Keratinocyte (primary cell): ENCODE measurements at regions not wholly inside any gene's neighbourhood (a gene's known extent, or its start where the extent isn't known, plus 50 kb on each side); places are given as distances from the start of the nearest gene placed in this dataset.

ENCODE experiments used
- DNase-seq: peaks from one replicate; pipeline ENCODE4 v3.0.0-alpha.2; 2011; ENCODE audit warnings: low read depth, missing footprints, low spot score
- FAIRE-seq: peaks from 2 replicates; lab custom pipeline; 2011; peaks lifted over from hg19 to GRCh38; lab: Jason Lieb, UNC
- H2AFZ ChIP-seq: 2 replicates; pipeline ENCODE4 v1.6.0; 2012; ENCODE audit warnings: low read length, control low read depth, inconsistent platforms; ENCODE audit not compliant: control insufficient read depth
- H3K27ac ChIP-seq: 2 replicates; pipeline ENCODE4 v1.5.1; 2011; ENCODE audit warnings: low read length; ENCODE audit not compliant: control insufficient read depth, insufficient read depth
- H3K27me3 ChIP-seq: 3 replicates; pipeline ENCODE4 v1.6.0; 2011; ENCODE audit warnings: low read length; ENCODE audit not compliant: control insufficient read depth, insufficient read depth; ENCODE audit errors: extremely low read depth
- H3K36me3 ChIP-seq, 2 experiments: 2 replicates in 1 of 2; 3 replicates in 1 of 2; pipeline ENCODE4 v1.5.1; 2011; ENCODE audit warnings: low read length in 2 of 2, mild to moderate bottlenecking in 1 of 2; ENCODE audit not compliant: control insufficient read depth in 2 of 2, insufficient read depth in 2 of 2; ENCODE audit errors: extremely low read depth in 1 of 2
- H3K4me1 ChIP-seq: 3 replicates; pipeline ENCODE4 v1.5.1; 2011; ENCODE audit warnings: low read length; ENCODE audit not compliant: control insufficient read depth, insufficient read depth; ENCODE audit errors: extremely low read depth
- H3K4me2 ChIP-seq: 3 replicates; pipeline ENCODE4 v1.6.0; 2011; ENCODE audit warnings: low read depth, low read length; ENCODE audit not compliant: control insufficient read depth, insufficient read depth; ENCODE audit errors: extremely low read depth
- H3K4me3 ChIP-seq, 3 experiments: fragments of 200-600 bp in 1 of 3; sonication (generic) in 1 of 3; 2 replicates in 2 of 3; 3 replicates in 1 of 3; pipeline ENCODE4 v1.5.1; 2011 to 2016; ENCODE audit warnings: low read length in 3 of 3, mild to moderate bottlenecking in 3 of 3, control low read depth in 2 of 3, inconsistent platforms in 1 of 3, low read depth in 1 of 3, mixed read lengths in 1 of 3, mixed run types in 1 of 3, moderate library complexity in 1 of 3; ENCODE audit not compliant: control insufficient read depth in 2 of 3, insufficient read depth in 2 of 3; ENCODE audit errors: extremely low read depth in 1 of 3
- H3K79me2 ChIP-seq: 2 replicates; pipeline ENCODE4 v1.6.0; 2012; ENCODE audit warnings: low read length; ENCODE audit not compliant: control insufficient read depth, insufficient read depth
- H3K9ac ChIP-seq: 3 replicates; pipeline ENCODE4 v1.6.0; 2011; ENCODE audit warnings: low read length; ENCODE audit not compliant: control insufficient read depth, insufficient read depth; ENCODE audit errors: extremely low read depth
- H3K9me1 ChIP-seq: 3 replicates; pipeline ENCODE4 v1.6.0; 2011; ENCODE audit warnings: low read length; ENCODE audit not compliant: control insufficient read depth, insufficient read depth; ENCODE audit errors: extremely low read depth
- H3K9me3 ChIP-seq: 2 replicates; pipeline ENCODE4 v1.5.1; 2012; ENCODE audit warnings: low read depth, low read length; ENCODE audit not compliant: control insufficient read depth
- H4K20me1 ChIP-seq: 3 replicates; pipeline ENCODE4 v1.6.0; 2011; ENCODE audit warnings: low read length; ENCODE audit not compliant: control insufficient read depth, insufficient read depth; ENCODE audit errors: extremely low read depth
- CTCF ChIP-seq, 3 experiments: IDR thresholded peaks in 1 of 3; conservative IDR thresholded peaks in 1 of 3; optimal IDR thresholded peaks in 1 of 3; 2 replicates in 2 of 3; 3 replicates in 1 of 3; pipeline versions ENCODE3 to v1.5.1; 2011; ENCODE audit warnings: low read length in 3 of 3, mild to moderate bottlenecking in 3 of 3, moderate library complexity in 2 of 3, control low read depth in 1 of 3, inconsistent platforms in 1 of 3; ENCODE audit not compliant: insufficient read depth in 2 of 3; ENCODE audit errors: extremely low read depth in 1 of 3
- EZH2 ChIP-seq: IDR thresholded peaks from one replicate; pipeline ENCODE4 v1.6.1; 2012; ENCODE audit warnings: inconsistent platforms, mild to moderate bottlenecking, low read length, moderate library complexity
- dilution Hi-C: fragments of 300-500 bp; cut with MboI; formaldehyde crosslinking; loops from one replicate; pipeline ENCODE4 v1.7.0; 2020; ENCODE audit warnings: low sequenced_read_pairs; ENCODE audit not compliant: extremely low pct_ligation_motif_present

- peak overlapping the region; percentile 56 to 78 (median 61) for H3K4me3 ChIP-seq
- no peaks in the 10 kb centered on the region for H3K9me1 ChIP-seq
- H3K27me3 ChIP-seq, result no peaks in the 10 kb centered on the region
- DNase-seq (no peak), FAIRE-seq (no peak)
- dilution Hi-C loops, result no loop called here
- H3K9me3 ChIP-seq, result no peaks in the 10 kb centered on the region
- H4K20me1 ChIP-seq, result no peaks in the 10 kb centered on the region
- H3K27ac ChIP-seq, result peak overlapping the region; percentile 94
- H3K9ac ChIP-seq, result peak overlapping the region; percentile 81
- H3K4me1 ChIP-seq, result no peaks in the 10 kb centered on the region
- H2AFZ ChIP-seq, result peak overlapping the region; percentile 1
- H3K36me3 ChIP-seq, result no peaks in the 10 kb centered on the region
- peak overlapping the region; percentile 95 for H3K4me2 ChIP-seq
- no peaks in the 10 kb centered on the region for H3K79me2 ChIP-seq
- TF ChIP-seq CTCF (optimal IDR thresholded peaks at IDR 0.05 in 1 of 3, IDR thresholded peaks at IDR 0.05 in 1 of 3, conservative IDR thresholded peaks at IDR 0.05 in 1 of 3; ENCODE audit: extremely low read depth in 1 of 3, insufficient read depth in 2 of 3, low read length in 3 of 3) (no peak), EZH2 (no peak)
These were observed 78.7 kb upstream of the BTN3A2 start for GRCh38 chr6:26286168-26286877.

- no peak overlapping the region for H3K27ac ChIP-seq
- no peaks in the 10 kb centered on the region for H3K9me1 ChIP-seq
- FAIRE-seq (no peak), DNase-seq (no peak)
- H3K36me3 ChIP-seq, result no peaks in the 10 kb centered on the region
- H4K20me1 ChIP-seq, result no peaks in the 10 kb centered on the region
- no peaks in the 10 kb centered on the region for H3K27me3 ChIP-seq
- H3K79me2 ChIP-seq, result no peaks in the 10 kb centered on the region
- H3K4me2 ChIP-seq, result no peak overlapping the region
- H2AFZ ChIP-seq, result no peak overlapping the region
- no peak overlapping the region for H3K9ac ChIP-seq
- no peak overlapping the region for H3K4me3 ChIP-seq
- H3K9me3 ChIP-seq, result no peaks in the 10 kb centered on the region
- dilution Hi-C loops, result no loop called here
- TF ChIP-seq EZH2 (no peak), CTCF (optimal IDR thresholded peaks at IDR 0.05 in 1 of 3, IDR thresholded peaks at IDR 0.05 in 1 of 3, conservative IDR thresholded peaks at IDR 0.05 in 1 of 3; ENCODE audit: extremely low read depth in 1 of 3, insufficient read depth in 2 of 3, low read length in 3 of 3) (no peak)
- no peaks in the 10 kb centered on the region for H3K4me1 ChIP-seq
These were observed 76.8 kb upstream of the BTN3A2 start for GRCh38 chr6:26288155-26288554.
